ENCODE measurements at regions not wholly inside any gene's neighbourhood (a gene's known extent, or its start where the extent isn't known, plus 50 kb on each side); places are given as distances from the start of the nearest gene placed in this dataset.

- Histone ChIP-seq H3K27ac (ENCODE audit: low read depth, low read length) (no peak overlapping the region), H3K79me2 (ENCODE audit: control insufficient read depth, insufficient read depth, low read length, unreplicated experiment) (no peaks in the 10 kb centered on the region), H3K27me3 (ENCODE audit: insufficient read depth, low read length) (no peaks in the 10 kb centered on the region), H2AFZ (ENCODE audit: low read length, unreplicated experiment) (no peak overlapping the region), H3K36me3 (ENCODE audit: insufficient read depth, low read length) (no peaks in the 10 kb centered on the region), H3K4me1 (ENCODE audit: control insufficient read depth, insufficient read depth, low read length, unreplicated experiment) (peaks cover 14% of the 10 kb centered on the region), H3K4me3 (ENCODE audit: low read depth, low read length) (no peak overlapping the region)
These were observed 162.3 kb upstream of the CCDC68 start for GRCh38 chr18:55121397-55122170.

- Histone ChIP-seq H3K36me3 (ENCODE audit: insufficient read depth, low read length) (no peaks in the 10 kb centered on the region), H3K4me3 (ENCODE audit: low read depth, low read length) (no peak overlapping the region), H3K4me1 (ENCODE audit: control insufficient read depth, insufficient read depth, low read length, unreplicated experiment) (peaks cover 14% of the 10 kb centered on the region), H2AFZ (ENCODE audit: low read length, unreplicated experiment) (no peak overlapping the region), H3K79me2 (ENCODE audit: control insufficient read depth, insufficient read depth, low read length, unreplicated experiment) (no peaks in the 10 kb centered on the region), H3K27ac (ENCODE audit: low read depth, low read length) (no peak overlapping the region), H3K27me3 (ENCODE audit: insufficient read depth, low read length) (no peaks in the 10 kb centered on the region)
These were observed 161.6 kb upstream of the CCDC68 start for GRCh38 chr18:55120896-55121295.

- Histone ChIP-seq H3K36me3 (ENCODE audit: insufficient read depth, low read length) (no peaks in the 10 kb centered on the region), H3K4me1 (ENCODE audit: control insufficient read depth, insufficient read depth, low read length, unreplicated experiment) (peaks cover 10% of the 10 kb centered on the region), H2AFZ (ENCODE audit: low read length, unreplicated experiment) (no peak overlapping the region), H3K4me3 (ENCODE audit: low read depth, low read length) (no peak overlapping the region), H3K27me3 (ENCODE audit: insufficient read depth, low read length) (no peaks in the 10 kb centered on the region), H3K27ac (ENCODE audit: low read depth, low read length) (no peak overlapping the region), H3K79me2 (ENCODE audit: control insufficient read depth, insufficient read depth, low read length, unreplicated experiment) (no peaks in the 10 kb centered on the region)
These were observed 160.2 kb upstream of the CCDC68 start for GRCh38 chr18:55119434-55119833.

GRCh38 chr18:55119016-55119415 is 159.8 kb upstream of the CCDC68 start:
- H3K79me2 ChIP-seq (ENCODE audit: control insufficient read depth, insufficient read depth, low read length, unreplicated experiment): no peaks in the 10 kb centered on the region
- H3K27ac ChIP-seq (ENCODE audit: low read depth, low read length): no peak overlapping the region
- H3K27me3 ChIP-seq (ENCODE audit: insufficient read depth, low read length): no peaks in the 10 kb centered on the region
- no peak overlapping the region for H2AFZ ChIP-seq (ENCODE audit: low read length, unreplicated experiment)
- H3K4me1 ChIP-seq (ENCODE audit: control insufficient read depth, insufficient read depth, low read length, unreplicated experiment): peaks cover 6% of the 10 kb centered on the region
- no peaks in the 10 kb centered on the region for H3K36me3 ChIP-seq (ENCODE audit: insufficient read depth, low read length)
- H3K4me3 ChIP-seq (ENCODE audit: low read depth, low read length): no peak overlapping the region

GRCh38 chr18:55116863-55117262 is 157.6 kb upstream of the CCDC68 start:
- Histone ChIP-seq H2AFZ (ENCODE audit: low read length, unreplicated experiment) (no peak overlapping the region), H3K27me3 (ENCODE audit: insufficient read depth, low read length) (no peaks in the 10 kb centered on the region), H3K27ac (ENCODE audit: low read depth, low read length) (no peak overlapping the region), H3K4me1 (ENCODE audit: control insufficient read depth, insufficient read depth, low read length, unreplicated experiment) (no peaks in the 10 kb centered on the region), H3K4me3 (ENCODE audit: low read depth, low read length) (no peak overlapping the region), H3K79me2 (ENCODE audit: control insufficient read depth, insufficient read depth, low read length, unreplicated experiment) (no peaks in the 10 kb centered on the region), H3K36me3 (ENCODE audit: insufficient read depth, low read length) (no peaks in the 10 kb centered on the region)

GRCh38 chr18:55115606-55116005 is 156.3 kb upstream of the CCDC68 start:
- Histone ChIP-seq H3K27ac (ENCODE audit: low read depth, low read length) (no peak overlapping the region), H3K4me3 (ENCODE audit: low read depth, low read length) (no peak overlapping the region), H3K36me3 (ENCODE audit: insufficient read depth, low read length) (no peaks in the 10 kb centered on the region), H3K79me2 (ENCODE audit: control insufficient read depth, insufficient read depth, low read length, unreplicated experiment) (no peaks in the 10 kb centered on the region), H3K4me1 (ENCODE audit: control insufficient read depth, insufficient read depth, low read length, unreplicated experiment) (no peaks in the 10 kb centered on the region), H2AFZ (ENCODE audit: low read length, unreplicated experiment) (no peak overlapping the region), H3K27me3 (ENCODE audit: insufficient read depth, low read length) (no peaks in the 10 kb centered on the region)

GRCh38 chr18:55114876-55115275 is 155.6 kb upstream of the CCDC68 start:
- no peaks in the 10 kb centered on the region for H3K79me2 ChIP-seq (ENCODE audit: control insufficient read depth, insufficient read depth, low read length, unreplicated experiment)
- H3K4me3 ChIP-seq (ENCODE audit: low read depth, low read length): no peak overlapping the region
- no peak overlapping the region for H3K27ac ChIP-seq (ENCODE audit: low read depth, low read length)
- H3K27me3 ChIP-seq (ENCODE audit: insufficient read depth, low read length): no peaks in the 10 kb centered on the region
- no peaks in the 10 kb centered on the region for H3K36me3 ChIP-seq (ENCODE audit: insufficient read depth, low read length)
- H2AFZ ChIP-seq (ENCODE audit: low read length, unreplicated experiment): no peak overlapping the region
- H3K4me1 ChIP-seq (ENCODE audit: control insufficient read depth, insufficient read depth, low read length, unreplicated experiment): no peaks in the 10 kb centered on the region

- no peaks in the 10 kb centered on the region for H3K27me3 ChIP-seq (ENCODE audit: insufficient read depth, low read length)
- H3K36me3 ChIP-seq (ENCODE audit: insufficient read depth, low read length): no peaks in the 10 kb centered on the region
- H3K27ac ChIP-seq (ENCODE audit: low read depth, low read length): no peak overlapping the region
- no peak overlapping the region for H3K4me3 ChIP-seq (ENCODE audit: low read depth, low read length)
- no peak overlapping the region for H2AFZ ChIP-seq (ENCODE audit: low read length, unreplicated experiment)
- no peaks in the 10 kb centered on the region for H3K79me2 ChIP-seq (ENCODE audit: control insufficient read depth, insufficient read depth, low read length, unreplicated experiment)
- H3K4me1 ChIP-seq (ENCODE audit: control insufficient read depth, insufficient read depth, low read length, unreplicated experiment): no peaks in the 10 kb centered on the region
These were observed 154.5 kb upstream of the CCDC68 start for GRCh38 chr18:55113800-55114199.

- H3K79me2 ChIP-seq (ENCODE audit: control insufficient read depth, insufficient read depth, low read length, unreplicated experiment): no peaks in the 10 kb centered on the region
- no peak overlapping the region for H2AFZ ChIP-seq (ENCODE audit: low read length, unreplicated experiment)
- no peak overlapping the region for H3K4me3 ChIP-seq (ENCODE audit: low read depth, low read length)
- H3K36me3 ChIP-seq (ENCODE audit: insufficient read depth, low read length): no peaks in the 10 kb centered on the region
- H3K27ac ChIP-seq (ENCODE audit: low read depth, low read length): no peak overlapping the region
- H3K4me1 ChIP-seq (ENCODE audit: control insufficient read depth, insufficient read depth, low read length, unreplicated experiment): no peaks in the 10 kb centered on the region
- no peaks in the 10 kb centered on the region for H3K27me3 ChIP-seq (ENCODE audit: insufficient read depth, low read length)
These were observed 152.0 kb upstream of the CCDC68 start for GRCh38 chr18:55111271-55111670.

- H3K27me3 ChIP-seq (ENCODE audit: insufficient read depth, low read length): no peaks in the 10 kb centered on the region
- H3K4me3 ChIP-seq (ENCODE audit: low read depth, low read length): no peak overlapping the region
- no peaks in the 10 kb centered on the region for H3K79me2 ChIP-seq (ENCODE audit: control insufficient read depth, insufficient read depth, low read length, unreplicated experiment)
- no peak overlapping the region for H3K27ac ChIP-seq (ENCODE audit: low read depth, low read length)
- H3K4me1 ChIP-seq (ENCODE audit: control insufficient read depth, insufficient read depth, low read length, unreplicated experiment): no peaks in the 10 kb centered on the region
- no peaks in the 10 kb centered on the region for H3K36me3 ChIP-seq (ENCODE audit: insufficient read depth, low read length)
- no peak overlapping the region for H2AFZ ChIP-seq (ENCODE audit: low read length, unreplicated experiment)
These were observed 151.2 kb upstream of the CCDC68 start for GRCh38 chr18:55110436-55110835.

GRCh38 chr18:55109818-55110414 is 150.7 kb upstream of the CCDC68 start:
- Histone ChIP-seq H3K4me3 (ENCODE audit: low read depth, low read length) (no peak overlapping the region), H3K27ac (ENCODE audit: low read depth, low read length) (no peak overlapping the region), H2AFZ (ENCODE audit: low read length, unreplicated experiment) (no peak overlapping the region), H3K4me1 (ENCODE audit: control insufficient read depth, insufficient read depth, low read length, unreplicated experiment) (no peaks in the 10 kb centered on the region), H3K79me2 (ENCODE audit: control insufficient read depth, insufficient read depth, low read length, unreplicated experiment) (no peaks in the 10 kb centered on the region), H3K36me3 (ENCODE audit: insufficient read depth, low read length) (no peaks in the 10 kb centered on the region), H3K27me3 (ENCODE audit: insufficient read depth, low read length) (no peaks in the 10 kb centered on the region)
